ENCODE measurements at regions not wholly inside any gene's neighbourhood (a gene's known extent, or its start where the extent isn't known, plus 50 kb on each side); places are given as distances from the start of the nearest gene placed in this dataset.
"Not testable (repeated sequence)": the region's sequence is repeated elsewhere in the genome, so short reads cannot be mapped to it uniquely, and the experiment has no call there.

GRCh38 chr3:110001905-110002304 is 664.6 kb upstream of the DPPA4 start:
- DNase-seq (ENCODE audit: low spot score) = not testable (repeated sequence)

GRCh38 chr3:110006913-110007312 is 669.6 kb upstream of the DPPA4 start:
- DNase-seq (ENCODE audit: low spot score) = no peak

GRCh38 chr3:110015231-110015963 is 678.1 kb upstream of the DPPA4 start:
- no peak for DNase-seq (ENCODE audit: low spot score)

- no peak for DNase-seq (ENCODE audit: low spot score)
Measured at GRCh38 chr3:110016235-110016815, 679.0 kb upstream of the DPPA4 start.

GRCh38 chr3:110017304-110017703 is 680.0 kb upstream of the DPPA4 start:
- DNase-seq (ENCODE audit: low spot score) = no peak

GRCh38 chr3:110021659-110022058 is 684.3 kb upstream of the DPPA4 start:
- no peak for DNase-seq (ENCODE audit: low spot score)

GRCh38 chr3:110023022-110023421 is 685.7 kb upstream of the DPPA4 start:
- not testable (repeated sequence) for DNase-seq (ENCODE audit: low spot score)

GRCh38 chr3:110026421-110026820 is 689.1 kb upstream of the DPPA4 start:
- no peak for DNase-seq (ENCODE audit: low spot score)

- no peak for DNase-seq (ENCODE audit: low spot score)
Measured at GRCh38 chr3:110027446-110028080, 690.2 kb upstream of the DPPA4 start.

GRCh38 chr3:110031975-110032374 is 694.6 kb upstream of the DPPA4 start:
- no peak for DNase-seq (ENCODE audit: low spot score)

- no peak for DNase-seq (ENCODE audit: low spot score)
Measured at GRCh38 chr3:110059431-110059830, 722.1 kb upstream of the DPPA4 start.

GRCh38 chr3:110062716-110063115 is 725.4 kb upstream of the DPPA4 start:
- no peak for DNase-seq (ENCODE audit: low spot score)

- DNase-seq (ENCODE audit: low spot score) = no peak
Measured at GRCh38 chr3:110063178-110063577, 725.8 kb upstream of the DPPA4 start.

- no peak for DNase-seq (ENCODE audit: low spot score)
Measured at GRCh38 chr3:110066206-110066605, 728.9 kb upstream of the DPPA4 start.

GRCh38 chr3:110067527-110067926 is 730.2 kb upstream of the DPPA4 start:
- DNase-seq (ENCODE audit: low spot score) = no peak

GRCh38 chr3:110069761-110070160 is 732.4 kb upstream of the DPPA4 start:
- DNase-seq (ENCODE audit: low spot score) = no peak

- DNase-seq (ENCODE audit: low spot score) = no peak
Measured at GRCh38 chr3:110070161-110070916, 733.0 kb upstream of the DPPA4 start.

- no peak for DNase-seq (ENCODE audit: low spot score)
Measured at GRCh38 chr3:110074095-110074494, 736.7 kb upstream of the DPPA4 start.

GRCh38 chr3:110077093-110077492 is 739.7 kb upstream of the DPPA4 start:
- no peak for DNase-seq (ENCODE audit: low spot score)

GRCh38 chr3:110093411-110093810 is 756.1 kb upstream of the DPPA4 start:
- DNase-seq (ENCODE audit: low spot score) = no peak

- DNase-seq (ENCODE audit: low spot score) = no peak
Measured at GRCh38 chr3:110093812-110094401, 756.6 kb upstream of the DPPA4 start.

- DNase-seq (ENCODE audit: low spot score) = no peak
Measured at GRCh38 chr3:110099711-110100110, 762.4 kb upstream of the DPPA4 start.

Measured in D341Med (cell line).